AG08396 (cell line): ENCODE measurements at regions not wholly inside any gene's neighbourhood (a gene's known extent, or its start where the extent isn't known, plus 50 kb on each side); places are given as distances from the start of the nearest gene placed in this dataset.

Experiments used
- DNase-seq: peaks from one replicate; pipeline ENCODE4 v3.0.0; 2012; ENCODE audit warnings: low spot score, mixed read lengths

GRCh38 chr5:93163010-93163663 lies 417.9 kb downstream of the NR2F1-AS1 start:
- DNase-seq = peak; percentile 40

- no peak for DNase-seq
Observed at GRCh38 chr5:93161661-93162654, 419.1 kb downstream of the NR2F1-AS1 start.

- no peak for DNase-seq
Observed at GRCh38 chr5:93158841-93159240, 422.2 kb downstream of the NR2F1-AS1 start.

GRCh38 chr5:93156566-93156965 lies 424.5 kb downstream of the NR2F1-AS1 start:
- DNase-seq = no peak

- DNase-seq = no peak
Observed at GRCh38 chr5:93154535-93154934, 426.5 kb downstream of the NR2F1-AS1 start.

- no peak for DNase-seq
Observed at GRCh38 chr5:93153461-93153860, 427.6 kb downstream of the NR2F1-AS1 start.

GRCh38 chr5:93151896-93152295 lies 429.1 kb downstream of the NR2F1-AS1 start:
- DNase-seq = no peak

GRCh38 chr5:93151121-93151520 lies 429.9 kb downstream of the NR2F1-AS1 start:
- no peak for DNase-seq

- no peak for DNase-seq
Observed at GRCh38 chr5:93150311-93151012, 430.6 kb downstream of the NR2F1-AS1 start.

- DNase-seq = no peak
Observed at GRCh38 chr5:93145767-93146166, 435.3 kb downstream of the NR2F1-AS1 start.

GRCh38 chr5:93145019-93145418 lies 436.0 kb downstream of the NR2F1-AS1 start:
- DNase-seq = no peak

GRCh38 chr5:93141969-93142368 lies 439.1 kb downstream of the NR2F1-AS1 start:
- no peak for DNase-seq

- no peak for DNase-seq
Observed at GRCh38 chr5:93130624-93131490, 450.2 kb downstream of the NR2F1-AS1 start.

GRCh38 chr5:93126634-93127033 lies 454.4 kb downstream of the NR2F1-AS1 start:
- no peak for DNase-seq

GRCh38 chr5:93123127-93123526 lies 457.9 kb downstream of the NR2F1-AS1 start:
- no peak for DNase-seq

- DNase-seq = no peak
Observed at GRCh38 chr5:93122446-93122845, 458.6 kb downstream of the NR2F1-AS1 start.

GRCh38 chr5:93120771-93121170 lies 460.2 kb downstream of the NR2F1-AS1 start:
- no peak for DNase-seq

- no peak for DNase-seq
Observed at GRCh38 chr5:93120051-93120450, 461.0 kb downstream of the NR2F1-AS1 start.

GRCh38 chr5:93117751-93118531 lies 463.1 kb downstream of the NR2F1-AS1 start:
- DNase-seq = no peak

- DNase-seq = no peak
Observed at GRCh38 chr5:93107805-93108520, 473.1 kb downstream of the NR2F1-AS1 start.
